SK-N-SH (cell line): ENCODE measurements at regions not wholly inside any gene's neighbourhood (a gene's known extent, or its start where the extent isn't known, plus 50 kb on each side); places are given as distances from the start of the nearest gene placed in this dataset.

Experiments
- RCOR1 ChIP-seq: fragments of 150-350 bp; IDR thresholded peaks from 2 replicates; pipeline ENCODE4 v1.6.1; 2017; ENCODE audit warnings: antibody characterized with exemption, low read length
- REST ChIP-seq: IDR thresholded peaks from 2 replicates; pipeline ENCODE4 v1.6.1; 2012; ENCODE audit warnings: mild to moderate bottlenecking, low read depth, low read length, moderate library complexity
- TF ChIP-seq, protein P1 (sequence below): IDR thresholded peaks from 2 replicates; pipeline ENCODE4 v1.4.0; 2012; ENCODE audit warnings: low read depth

DNA sequence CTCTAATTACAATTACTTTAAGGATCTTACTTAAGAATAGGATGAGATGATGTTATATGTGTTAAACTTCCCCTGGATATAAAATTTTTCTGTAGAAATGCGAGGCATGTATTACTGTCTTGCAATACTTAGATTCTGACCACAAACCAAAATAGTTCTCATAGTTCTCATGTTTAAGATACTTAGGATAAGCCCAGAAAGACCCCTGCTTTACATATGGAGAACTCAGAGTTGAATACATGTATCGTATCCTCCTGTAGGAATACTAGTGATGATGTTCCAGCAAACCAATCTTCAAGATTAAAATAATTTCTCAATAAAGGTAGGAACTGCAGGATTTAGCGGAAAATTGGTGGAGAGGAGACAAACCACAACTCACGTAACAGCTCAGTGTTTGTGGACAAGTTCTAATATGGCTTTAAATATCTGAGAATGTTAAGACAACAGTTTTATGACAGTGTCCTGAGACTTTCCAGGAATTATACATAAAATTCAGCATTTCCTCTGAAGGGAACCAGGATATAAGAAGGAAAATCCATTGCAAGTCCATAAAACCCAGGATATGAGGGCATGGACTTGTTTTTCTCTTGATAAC is 114.7 kb upstream of the CRY1 start:
- TF ChIP-seq REST (no peak), RCOR1 (no peak)
- TF ChIP-seq, protein P1, sequence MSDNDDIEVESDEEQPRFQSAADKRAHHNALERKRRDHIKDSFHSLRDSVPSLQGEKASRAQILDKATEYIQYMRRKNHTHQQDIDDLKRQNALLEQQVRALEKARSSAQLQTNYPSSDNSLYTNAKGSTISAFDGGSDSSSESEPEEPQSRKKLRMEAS = no peak
